A673 (cell line): ENCODE measurements at regions not wholly inside any gene's neighbourhood (a gene's known extent, or its start where the extent isn't known, plus 50 kb on each side); places are given as distances from the start of the nearest gene placed in this dataset.
A peak's percentile ranks its signal among the peaks of the same experiment; 100 is the strongest.

Source experiments
- BruUV-seq: library from RNA; stranded (reverse); fragments of 400-500 nt; replicated peaks from 2 replicates; lab custom pipeline; 2021; lab: Mats Ljungman, UMichigan
- CTCF ChIA-PET: fragments of 300-600 bp; sonication (Branson Sonifier 250); formaldehyde crosslinking; loops from one replicate; lab custom pipeline; 2022; ENCODE audit warnings: antibody characterized with exemption; lab: Charles Lee
- POLR2A ChIA-PET: fragments of 300-600 bp; sonication (Branson Sonifier 250); formaldehyde crosslinking; loops from one replicate; lab custom pipeline; 2022; ENCODE audit warnings: antibody characterized with exemption; ENCODE audit not compliant: low non-redundant PET; lab: Charles Lee
- DNase-seq: peaks from one replicate; pipeline ENCODE4 v3.0.0-alpha.2; 2015; ENCODE audit warnings: low spot score
- H3K27ac ChIP-seq: fragments of 200-600 bp; sonication (generic); 2 replicates; pipeline ENCODE4 v1.5.1; 2016; ENCODE audit warnings: mixed run types, low read depth, mild to moderate bottlenecking, mixed read lengths, antibody characterized with exemption, low read length; ENCODE audit not compliant: poor library complexity, severe bottlenecking
- H3K27me3 ChIP-seq: fragments of 200-600 bp; sonication (generic); replicated peaks from 2 replicates; pipeline ENCODE4 v1.6.1; 2017; ENCODE audit warnings: mixed run types, low read depth, mild to moderate bottlenecking, mixed read lengths, antibody characterized with exemption, low read length; ENCODE audit not compliant: insufficient read depth, poor library complexity
- H3K36me3 ChIP-seq: fragments of 200-600 bp; sonication (generic); 2 replicates; pipeline ENCODE4 v1.6.1; 2016; ENCODE audit warnings: mixed run types, mild to moderate bottlenecking, mixed read lengths, antibody characterized with exemption, low read length; ENCODE audit not compliant: insufficient read depth, poor library complexity, severe bottlenecking
- H3K4me1 ChIP-seq: fragments of 200-600 bp; sonication (generic); 2 replicates; pipeline ENCODE4 v1.6.1; 2017; ENCODE audit warnings: mixed run types, mild to moderate bottlenecking, mixed read lengths, antibody characterized with exemption, low read length; ENCODE audit not compliant: insufficient read depth, poor library complexity, severe bottlenecking
- H3K4me3 ChIP-seq: fragments of 200-600 bp; sonication (generic); 2 replicates; pipeline ENCODE4 v1.5.1; 2016; ENCODE audit warnings: low read depth, mixed run types, mild to moderate bottlenecking, mixed read lengths, low read length; ENCODE audit not compliant: poor library complexity, severe bottlenecking
- H3K9me3 ChIP-seq: fragments of 200-600 bp; sonication (generic); 2 replicates; pipeline ENCODE4 v1.6.1; 2016; ENCODE audit warnings: mixed run types, low read depth, mild to moderate bottlenecking, mixed read lengths, antibody characterized with exemption, low read length; ENCODE audit not compliant: poor library complexity, severe bottlenecking
- CTCF ChIP-seq: fragments of 300-800, 200-600 bp; sonication (generic); conservative IDR thresholded peaks from 2 replicates; pipeline ENCODE4 v1.5.1; 2017; ENCODE audit warnings: low read depth, mild to moderate bottlenecking, antibody characterized with exemption, low read length, moderate library complexity, mixed read lengths
- EZH2 ChIP-seq: fragments of 200-600 bp; sonication (generic); IDR thresholded peaks from 2 replicates; pipeline ENCODE4 v1.6.1; 2017; ENCODE audit warnings: borderline replicate concordance, low read depth, mild to moderate bottlenecking, mixed read lengths, antibody characterized with exemption, low read length; ENCODE audit not compliant: poor library complexity, severe bottlenecking
- intact Hi-C: fragments of 100-400 bp; cut with micrococcal nuclease; formaldehyde crosslinking; loops from one replicate; pipeline ENCODE4 v1.10.0; 2022; ENCODE audit not compliant: unreplicated experiment

- H3K27me3 ChIP-seq: no peaks in the 10 kb centered on the region
- TF ChIP-seq EZH2: no peak
- no peak for TF ChIP-seq CTCF
- H3K4me1 ChIP-seq: no peaks in the 10 kb centered on the region
- H3K36me3 ChIP-seq: no peaks in the 10 kb centered on the region
- no peak overlapping the region for H3K4me3 ChIP-seq
- no TSS peak for BruUV-seq
- POLR2A ChIA-PET: no interaction called here
- no peaks in the 10 kb centered on the region for H3K9me3 ChIP-seq
- intact Hi-C loops: loop anchor here (10.0 kb wide), 1 partner anchor 259 kb away; no protein-coding TSS in a partner anchor
- H3K27ac ChIP-seq: no peak overlapping the region
- no peak for DNase-seq
- CTCF ChIA-PET: no interaction called here
Observed at GRCh38 chr7:148523550-148523949, 67.0 kb upstream of the C7orf33 start.

GRCh38 chr7:148524479-148525224 lies 65.9 kb upstream of the C7orf33 start:
- no peak overlapping the region for H3K27ac ChIP-seq
- intact Hi-C loops: loop anchor here (10.0 kb wide), 1 partner anchor 260 kb away; no protein-coding TSS in a partner anchor
- no peaks in the 10 kb centered on the region for H3K27me3 ChIP-seq
- no TSS peak for BruUV-seq
- no peak for TF ChIP-seq EZH2
- no peak for TF ChIP-seq CTCF
- POLR2A ChIA-PET: no interaction called here
- H3K4me3 ChIP-seq: no peak overlapping the region
- no peaks in the 10 kb centered on the region for H3K9me3 ChIP-seq
- H3K4me1 ChIP-seq: no peaks in the 10 kb centered on the region
- no peak for DNase-seq
- no peaks in the 10 kb centered on the region for H3K36me3 ChIP-seq
- CTCF ChIA-PET: no interaction called here

- BruUV-seq: no TSS peak
- CTCF ChIA-PET: no interaction called here
- intact Hi-C loops: loop anchor here (10.0 kb wide), 1 partner anchor 263 kb away; no protein-coding TSS in a partner anchor
Observed at GRCh38 chr7:148527717-148528168, 62.8 kb upstream of the C7orf33 start.

More at GRCh38 chr7:148527717-148528168, 62.8 kb upstream of the C7orf33 start:
- no peaks in the 10 kb centered on the region for H3K4me1 ChIP-seq
- peak; percentile 95 for TF ChIP-seq CTCF
- no peak for TF ChIP-seq EZH2
- H3K36me3 ChIP-seq: no peaks in the 10 kb centered on the region
- H3K27ac ChIP-seq: no peak overlapping the region
- POLR2A ChIA-PET: no interaction called here
- H3K27me3 ChIP-seq: no peaks in the 10 kb centered on the region
- peak; percentile 95 for DNase-seq
- H3K9me3 ChIP-seq: no peaks in the 10 kb centered on the region
- H3K4me3 ChIP-seq: no peak overlapping the region
